A204.1 (cell line): ENCODE measurements at regions not wholly inside any gene's neighbourhood (a gene's known extent, or its start where the extent isn't known, plus 50 kb on each side); places are given as distances from the start of the nearest gene placed in this dataset.

Experiments used
- FAIRE-seq: peaks from 2 replicates; lab custom pipeline; 2012; peaks lifted over from hg19 to GRCh38; lab: Jason Lieb, UNC

GRCh38 chr14:98855926-98856715 is 415.9 kb downstream of the BCL11B start:
- FAIRE-seq: no peak

GRCh38 chr14:98858158-98858557 is 413.8 kb downstream of the BCL11B start:
- no peak for FAIRE-seq

GRCh38 chr14:98858561-98858960 is 413.4 kb downstream of the BCL11B start:
- FAIRE-seq: no peak

- no peak for FAIRE-seq
These were observed 412.7 kb downstream of the BCL11B start for GRCh38 chr14:98859301-98859700.

GRCh38 chr14:98864211-98864610 is 407.8 kb downstream of the BCL11B start:
- no peak for FAIRE-seq

- FAIRE-seq: no peak
These were observed 404.9 kb downstream of the BCL11B start for GRCh38 chr14:98867146-98867545.

GRCh38 chr14:98867726-98868125 is 404.3 kb downstream of the BCL11B start:
- FAIRE-seq: no peak

GRCh38 chr14:98868866-98869265 is 403.1 kb downstream of the BCL11B start:
- FAIRE-seq: no peak

GRCh38 chr14:98871796-98872195 is 400.2 kb downstream of the BCL11B start:
- FAIRE-seq: no peak

- FAIRE-seq: no peak
These were observed 394.9 kb downstream of the BCL11B start for GRCh38 chr14:98877065-98877464.

GRCh38 chr14:98878282-98878681 is 393.7 kb downstream of the BCL11B start:
- FAIRE-seq: no peak

- no peak for FAIRE-seq
These were observed 385.0 kb downstream of the BCL11B start for GRCh38 chr14:98886982-98887381.

GRCh38 chr14:98888281-98888680 is 383.7 kb downstream of the BCL11B start:
- FAIRE-seq: no peak

- FAIRE-seq: no peak
These were observed 382.8 kb downstream of the BCL11B start for GRCh38 chr14:98888927-98889835.

GRCh38 chr14:98889836-98890185 is 382.2 kb downstream of the BCL11B start:
- FAIRE-seq: no peak

GRCh38 chr14:98890556-98891340 is 381.2 kb downstream of the BCL11B start:
- no peak for FAIRE-seq

GRCh38 chr14:98893675-98894074 is 378.3 kb downstream of the BCL11B start:
- FAIRE-seq: no peak

GRCh38 chr14:98894600-98894999 is 377.4 kb downstream of the BCL11B start:
- no peak for FAIRE-seq

GRCh38 chr14:98896449-98896848 is 375.5 kb downstream of the BCL11B start:
- no peak for FAIRE-seq

- FAIRE-seq: no peak
These were observed 374.2 kb downstream of the BCL11B start for GRCh38 chr14:98897605-98898309.

GRCh38 chr14:98899441-98899840 is 372.6 kb downstream of the BCL11B start:
- FAIRE-seq: no peak

- FAIRE-seq: no peak
These were observed 371.8 kb downstream of the BCL11B start for GRCh38 chr14:98900236-98900635.
